Suprapubic skin (tissue), 4 donors: ENCODE measurements at regions not wholly inside any gene's neighbourhood (a gene's known extent, or its start where the extent isn't known, plus 50 kb on each side); places are given as distances from the start of the nearest gene placed in this dataset.

Source experiments
- POLR2A ChIP-seq, 2 donors: fragments of 450-650 bp; IDR thresholded peaks; one replicate each; pipeline ENCODE4 v1.6.1; 2017; ENCODE audit warnings: antibody characterized with exemption in 2 of 2, mild to moderate bottlenecking in 2 of 2, moderate library complexity in 2 of 2
- POLR2AphosphoS5 ChIP-seq, 3 donors: sonication (generic); formaldehyde crosslinking; IDR thresholded peaks; one replicate each; pipeline ENCODE4 v1.6.1; 2017; ENCODE audit warnings: antibody characterized with exemption in 3 of 3
- TF ChIP-seq, protein P1 (sequence below), 2 donors: fragments of 200-600 bp in 1 of 2; fragments of 450-650 bp in 1 of 2; sonication (generic) in 1 of 2; IDR thresholded peaks; one replicate each; pipeline ENCODE4 v1.5.1; 2016 to 2019; ENCODE audit warnings: antibody characterized with exemption in 2 of 2, mild to moderate bottlenecking in 1 of 2, moderate library complexity in 1 of 2

DNA sequence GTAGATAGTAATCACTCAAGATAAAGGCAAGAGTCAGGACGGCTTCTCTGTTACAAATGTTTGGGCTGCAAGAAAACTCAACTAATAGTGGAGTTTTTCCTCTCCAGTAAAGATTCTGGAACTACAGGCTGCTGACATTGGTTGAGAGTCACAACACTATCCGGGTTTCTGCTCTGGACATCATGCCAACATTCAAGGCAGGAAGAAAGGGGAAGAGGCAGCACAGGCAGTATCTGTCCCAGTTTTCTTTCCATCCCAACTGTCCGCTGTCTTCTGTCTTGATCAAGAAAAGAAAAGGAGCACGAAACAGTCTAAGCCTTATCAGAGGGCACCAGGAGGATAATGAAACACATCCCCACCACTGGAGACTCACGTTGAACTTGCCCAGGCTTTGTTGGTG is 132.1 kb downstream of the MAIP1 start:
- TF ChIP-seq POLR2A (IDR thresholded peaks at IDR 0.05) (no peak), POLR2AphosphoS5 (IDR thresholded peaks at IDR 0.05) (no peak)
- TF ChIP-seq, protein P1, sequence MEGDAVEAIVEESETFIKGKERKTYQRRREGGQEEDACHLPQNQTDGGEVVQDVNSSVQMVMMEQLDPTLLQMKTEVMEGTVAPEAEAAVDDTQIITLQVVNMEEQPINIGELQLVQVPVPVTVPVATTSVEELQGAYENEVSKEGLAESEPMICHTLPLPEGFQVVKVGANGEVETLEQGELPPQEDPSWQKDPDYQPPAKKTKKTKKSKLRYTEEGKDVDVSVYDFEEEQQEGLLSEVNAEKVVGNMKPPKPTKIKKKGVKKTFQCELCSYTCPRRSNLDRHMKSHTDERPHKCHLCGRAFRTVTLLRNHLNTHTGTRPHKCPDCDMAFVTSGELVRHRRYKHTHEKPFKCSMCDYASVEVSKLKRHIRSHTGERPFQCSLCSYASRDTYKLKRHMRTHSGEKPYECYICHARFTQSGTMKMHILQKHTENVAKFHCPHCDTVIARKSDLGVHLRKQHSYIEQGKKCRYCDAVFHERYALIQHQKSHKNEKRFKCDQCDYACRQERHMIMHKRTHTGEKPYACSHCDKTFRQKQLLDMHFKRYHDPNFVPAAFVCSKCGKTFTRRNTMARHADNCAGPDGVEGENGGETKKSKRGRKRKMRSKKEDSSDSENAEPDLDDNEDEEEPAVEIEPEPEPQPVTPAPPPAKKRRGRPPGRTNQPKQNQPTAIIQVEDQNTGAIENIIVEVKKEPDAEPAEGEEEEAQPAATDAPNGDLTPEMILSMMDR (IDR thresholded peaks at IDR 0.05), result no peak
